Smooth muscle cell (in vitro differentiated cells): ENCODE measurements at regions not wholly inside any gene's neighbourhood (a gene's known extent, or its start where the extent isn't known, plus 50 kb on each side); places are given as distances from the start of the nearest gene placed in this dataset.

Source experiments
- DNase-seq: peaks from one replicate; lab custom pipeline; 2025; ENCODE audit not compliant: unreplicated experiment; lab: John Stamatoyannopoulos, UW
- H2AFZ ChIP-seq: fragments of 200-600 bp; sonication (generic); 2 replicates; pipeline ENCODE4 v1.6.0; 2016; ENCODE audit warnings: antibody characterized with exemption, low read depth, mild to moderate bottlenecking
- H3F3A ChIP-seq: fragments of 200-600 bp; sonication (generic); 2 replicates; pipeline ENCODE4 v1.6.0; 2017; ENCODE audit warnings: antibody characterized with exemption, low read depth
- H3K27ac ChIP-seq: fragments of 200-600 bp; sonication (generic); 2 replicates; pipeline ENCODE4 v1.5.1; 2016; ENCODE audit warnings: low read depth, mild to moderate bottlenecking
- H3K27me3 ChIP-seq: fragments of 200-600 bp; sonication (generic); 2 replicates; pipeline ENCODE4 v1.6.1; 2016; ENCODE audit warnings: low read depth, mild to moderate bottlenecking
- H3K36me3 ChIP-seq: fragments of 200-600 bp; sonication (generic); 2 replicates; pipeline ENCODE4 v1.5.1; 2016; ENCODE audit warnings: low read depth
- H3K4me1 ChIP-seq: fragments of 200-600 bp; sonication (generic); 2 replicates; pipeline ENCODE4 v1.5.1; 2016; ENCODE audit warnings: low read depth
- H3K4me2 ChIP-seq: fragments of 200-600 bp; sonication (generic); 2 replicates; pipeline ENCODE4 v1.6.0; 2016; ENCODE audit warnings: mild to moderate bottlenecking
- H3K4me3 ChIP-seq: fragments of 200-600 bp; sonication (generic); 2 replicates; pipeline ENCODE4 v1.5.1; 2016; ENCODE audit warnings: mild to moderate bottlenecking
- H3K79me2 ChIP-seq: fragments of 200-600 bp; sonication (generic); 2 replicates; pipeline ENCODE4 v1.6.0; 2016; ENCODE audit warnings: low read depth, mild to moderate bottlenecking
- H3K9ac ChIP-seq: fragments of 200-600 bp; sonication (generic); 2 replicates; pipeline ENCODE4 v1.6.0; 2016; ENCODE audit warnings: low read depth
- H3K9me3 ChIP-seq: fragments of 200-600 bp; sonication (generic); replicated peaks from 2 replicates; pipeline ENCODE4 v1.5.1; 2016; ENCODE audit warnings: low read depth
- H4K20me1 ChIP-seq: fragments of 200-600 bp; sonication (generic); 2 replicates; pipeline ENCODE4 v1.6.0; 2016; ENCODE audit warnings: low read depth
- WGBS: methylation state at CpG from one replicate; pipeline ENCODE4 v1.1.7; 2016; ENCODE audit warnings: low lambda C conversion rate; 5-methylcytosine and 5-hydroxymethylcytosine counted together
- TF ChIP-seq, protein P1 (sequence below): fragments of 200-600 bp; sonication (generic); IDR thresholded peaks from 2 replicates; pipeline ENCODE4 v1.5.1; 2017; ENCODE audit warnings: borderline replicate concordance, mild to moderate bottlenecking, antibody characterized with exemption; ENCODE audit not compliant: insufficient read depth, poor library complexity, severe bottlenecking

DNA sequence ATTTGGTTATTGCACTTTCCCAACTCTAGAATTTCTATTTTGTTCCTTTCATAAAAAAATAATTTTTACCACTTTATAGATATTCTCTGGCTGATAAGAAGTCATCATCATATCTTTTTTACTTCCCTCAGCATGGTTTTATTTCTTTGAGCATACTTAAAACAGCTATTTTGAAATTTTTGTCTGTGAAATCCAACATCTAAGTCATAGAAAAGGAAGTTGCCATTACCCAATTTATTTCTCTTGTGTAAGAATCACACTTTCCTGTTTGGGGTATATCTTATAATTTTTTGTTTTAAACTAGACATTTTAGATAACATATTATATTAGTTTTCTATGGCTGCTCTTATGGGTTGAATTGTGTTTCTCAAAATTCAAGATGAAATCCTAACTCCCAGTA is 400.2 kb upstream of the OR4E1 start:
- Histone ChIP-seq H3K9ac (no peak overlapping the region), H3K4me1 (no peaks in the 10 kb centered on the region), H3K27me3 (peaks cover 18% of the 10 kb centered on the region), H3K79me2 (no peaks in the 10 kb centered on the region), H4K20me1 (no peaks in the 10 kb centered on the region), H3K4me3 (no peak overlapping the region), H3K9me3 (no peaks in the 10 kb centered on the region), H3K36me3 (no peaks in the 10 kb centered on the region), H2AFZ (no peak overlapping the region), H3K27ac (no peak overlapping the region), H3K4me2 (no peak overlapping the region), H3F3A (no peaks in the 10 kb centered on the region)
- DNase-seq, result no peak
- TF ChIP-seq, protein P1, sequence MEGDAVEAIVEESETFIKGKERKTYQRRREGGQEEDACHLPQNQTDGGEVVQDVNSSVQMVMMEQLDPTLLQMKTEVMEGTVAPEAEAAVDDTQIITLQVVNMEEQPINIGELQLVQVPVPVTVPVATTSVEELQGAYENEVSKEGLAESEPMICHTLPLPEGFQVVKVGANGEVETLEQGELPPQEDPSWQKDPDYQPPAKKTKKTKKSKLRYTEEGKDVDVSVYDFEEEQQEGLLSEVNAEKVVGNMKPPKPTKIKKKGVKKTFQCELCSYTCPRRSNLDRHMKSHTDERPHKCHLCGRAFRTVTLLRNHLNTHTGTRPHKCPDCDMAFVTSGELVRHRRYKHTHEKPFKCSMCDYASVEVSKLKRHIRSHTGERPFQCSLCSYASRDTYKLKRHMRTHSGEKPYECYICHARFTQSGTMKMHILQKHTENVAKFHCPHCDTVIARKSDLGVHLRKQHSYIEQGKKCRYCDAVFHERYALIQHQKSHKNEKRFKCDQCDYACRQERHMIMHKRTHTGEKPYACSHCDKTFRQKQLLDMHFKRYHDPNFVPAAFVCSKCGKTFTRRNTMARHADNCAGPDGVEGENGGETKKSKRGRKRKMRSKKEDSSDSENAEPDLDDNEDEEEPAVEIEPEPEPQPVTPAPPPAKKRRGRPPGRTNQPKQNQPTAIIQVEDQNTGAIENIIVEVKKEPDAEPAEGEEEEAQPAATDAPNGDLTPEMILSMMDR, result no peak

DNA sequence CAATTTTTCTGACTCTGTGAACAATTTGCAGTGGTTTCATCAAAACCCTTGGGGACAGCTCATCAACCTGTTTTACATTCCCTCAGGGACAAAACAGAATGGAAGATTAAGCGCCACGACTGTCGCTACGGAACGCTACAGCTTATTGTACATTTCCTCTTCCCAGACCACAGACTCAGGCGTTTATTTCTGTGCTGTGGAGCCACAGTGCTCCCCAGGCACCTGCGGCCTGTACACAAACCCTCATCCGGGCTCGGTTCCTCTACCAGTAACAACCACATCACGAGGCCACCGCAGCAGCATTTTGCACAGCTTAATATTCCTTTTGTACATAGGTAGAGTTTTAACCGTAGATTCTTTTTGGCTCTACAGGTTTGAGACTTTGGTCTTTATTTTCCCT is 397.4 kb upstream of the OR4E1 start:
- Histone ChIP-seq H3K9ac (no peak overlapping the region), H3K79me2 (no peaks in the 10 kb centered on the region), H3F3A (no peaks in the 10 kb centered on the region), H3K4me1 (no peaks in the 10 kb centered on the region), H4K20me1 (no peaks in the 10 kb centered on the region), H3K27me3 (peaks cover 24% of the 10 kb centered on the region), H3K4me3 (no peak overlapping the region), H3K36me3 (no peaks in the 10 kb centered on the region), H2AFZ (no peak overlapping the region), H3K9me3 (no peaks in the 10 kb centered on the region), H3K4me2 (no peak overlapping the region), H3K27ac (no peak overlapping the region)
- 92% methylated on average over 12 of the region's 12 CpGs for WGBS
- TF ChIP-seq, protein P1, result no peak
- DNase-seq, result no peak

DNA sequence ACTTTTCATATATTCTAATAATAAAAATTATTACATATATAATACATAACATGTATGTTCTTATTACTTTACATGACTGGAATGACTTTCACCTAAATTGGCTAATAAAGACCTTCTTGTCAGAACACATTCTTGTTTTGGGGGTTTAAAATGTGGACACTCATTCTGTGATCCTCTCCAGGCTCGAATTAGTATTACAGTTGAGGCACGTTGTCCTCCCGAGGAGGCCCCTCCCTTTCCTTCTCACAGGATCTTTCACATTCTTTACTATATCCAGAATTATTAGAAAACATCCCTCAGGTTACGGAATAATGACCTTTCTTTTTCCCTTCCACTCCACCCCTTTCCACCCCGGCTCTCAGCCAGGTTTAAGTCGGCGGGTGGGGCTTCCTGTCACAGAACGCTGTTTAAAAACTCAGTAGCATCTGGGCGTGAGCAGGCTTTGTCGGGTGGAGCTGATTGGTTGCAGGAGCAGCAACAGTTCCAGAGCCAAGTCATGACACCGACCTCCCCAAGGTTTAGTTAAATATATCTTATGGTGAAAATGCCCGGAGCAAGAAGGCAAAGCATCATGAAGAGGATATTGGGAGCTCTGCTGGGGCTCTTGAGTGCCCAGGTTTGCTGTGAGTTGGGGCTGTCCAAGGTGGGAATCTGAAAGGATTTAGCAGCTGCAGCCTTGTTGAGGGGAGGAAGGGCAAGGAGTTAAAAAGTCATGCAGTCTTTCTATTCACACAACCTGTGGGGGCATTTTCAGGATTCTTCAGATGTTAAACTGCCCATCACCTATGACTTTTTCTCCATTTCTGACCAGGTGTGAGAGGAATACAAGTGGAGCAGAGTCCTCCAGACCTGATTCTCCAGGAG is 396.7 kb upstream of the OR4E1 start:
- Histone ChIP-seq H3K4me1 (no peaks in the 10 kb centered on the region), H3F3A (no peaks in the 10 kb centered on the region), H2AFZ (peak overlapping the region; percentile 77), H3K9me3 (no peaks in the 10 kb centered on the region), H3K27me3 (peaks cover 31% of the 10 kb centered on the region), H3K4me3 (no peak overlapping the region), H3K79me2 (no peaks in the 10 kb centered on the region), H3K9ac (no peak overlapping the region), H3K36me3 (no peaks in the 10 kb centered on the region), H3K27ac (no peak overlapping the region), H4K20me1 (no peaks in the 10 kb centered on the region), H3K4me2 (peak overlapping the region; percentile 54)
- DNase-seq, result no peak
- TF ChIP-seq, protein P1, result no peak
- 17% methylated on average over 12 of the region's 12 CpGs for WGBS

DNA sequence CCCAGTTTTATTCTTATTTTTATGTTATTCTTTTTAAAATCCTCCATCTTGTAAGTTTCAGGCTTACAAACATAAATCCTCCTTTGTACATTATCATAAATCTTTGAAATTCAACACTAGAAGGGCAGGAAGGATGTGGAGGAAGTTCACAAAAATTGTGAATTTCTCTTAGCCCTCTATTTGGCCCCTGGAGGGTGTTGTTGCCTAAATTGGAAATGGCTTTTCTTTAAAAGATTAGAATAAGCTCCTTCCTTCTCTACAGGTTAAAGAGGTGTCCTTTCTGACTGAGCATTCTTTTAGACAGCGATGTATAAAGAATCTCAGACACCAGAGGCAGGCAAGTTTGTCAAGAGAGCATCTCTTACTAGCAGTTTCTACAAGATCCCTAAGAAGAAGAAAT is 391.7 kb upstream of the OR4E1 start:
- Histone ChIP-seq H3K4me3 (no peak overlapping the region), H2AFZ (no peak overlapping the region), H3K4me2 (no peak overlapping the region), H3K36me3 (no peaks in the 10 kb centered on the region), H3K9me3 (no peaks in the 10 kb centered on the region), H3F3A (no peaks in the 10 kb centered on the region), H4K20me1 (no peaks in the 10 kb centered on the region), H3K9ac (no peak overlapping the region), H3K27me3 (peaks cover 18% of the 10 kb centered on the region), H3K4me1 (no peaks in the 10 kb centered on the region), H3K79me2 (no peaks in the 10 kb centered on the region), H3K27ac (no peak overlapping the region)
- no peak for DNase-seq
- WGBS, result 87% methylated on average over 1 of the region's 1 CpG
- TF ChIP-seq, protein P1, result no peak
